T47D (cell line): ENCODE measurements at regions not wholly inside any gene's neighbourhood (a gene's known extent, or its start where the extent isn't known, plus 50 kb on each side); places are given as distances from the start of the nearest gene placed in this dataset.
"Not testable (repeated sequence)": the region's sequence is repeated elsewhere in the genome, so short reads cannot be mapped to it uniquely, and the experiment has no call there.

Source experiments
- DNase-seq, 2 experiments: peaks; one replicate each; pipeline versions ENCODE4 v3.0.0 to v3.0.0-alpha.2; 2011 to 2012; ENCODE audit warnings: low read depth in 1 of 2, low spot score in 1 of 2
- JUND ChIP-seq: IDR thresholded peaks from 2 replicates; pipeline ENCODE4 v1.6.1; 2012; ENCODE audit warnings: low read depth
- in situ Hi-C: cut with HindIII; loops from 2 replicates; pipeline ENCODE4 v1.10.0; 2016; ENCODE audit warnings: low sequenced_read_pairs, low pct_unique_long_range_greater_than_20kb

DNA sequence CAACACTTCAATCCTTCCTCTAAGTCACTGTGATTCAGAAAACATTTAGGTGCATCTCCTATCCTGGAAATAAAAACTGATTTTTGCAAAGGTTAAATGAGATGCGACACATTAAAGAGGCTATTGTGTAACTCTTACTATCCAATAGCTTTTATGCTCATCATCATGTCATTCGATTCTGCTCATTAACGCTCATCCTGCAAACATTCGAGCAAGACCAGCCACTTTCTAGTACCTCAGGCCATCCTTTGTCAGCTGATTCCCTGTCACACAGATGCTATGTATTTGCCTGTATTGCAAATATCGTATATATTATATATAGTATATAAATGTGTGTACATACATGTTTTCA lies 131.6 kb downstream of the TLR5 start:
- no peak for DNase-seq
- no peak for TF ChIP-seq JUND
- in situ Hi-C loops, result no loop called here

DNA sequence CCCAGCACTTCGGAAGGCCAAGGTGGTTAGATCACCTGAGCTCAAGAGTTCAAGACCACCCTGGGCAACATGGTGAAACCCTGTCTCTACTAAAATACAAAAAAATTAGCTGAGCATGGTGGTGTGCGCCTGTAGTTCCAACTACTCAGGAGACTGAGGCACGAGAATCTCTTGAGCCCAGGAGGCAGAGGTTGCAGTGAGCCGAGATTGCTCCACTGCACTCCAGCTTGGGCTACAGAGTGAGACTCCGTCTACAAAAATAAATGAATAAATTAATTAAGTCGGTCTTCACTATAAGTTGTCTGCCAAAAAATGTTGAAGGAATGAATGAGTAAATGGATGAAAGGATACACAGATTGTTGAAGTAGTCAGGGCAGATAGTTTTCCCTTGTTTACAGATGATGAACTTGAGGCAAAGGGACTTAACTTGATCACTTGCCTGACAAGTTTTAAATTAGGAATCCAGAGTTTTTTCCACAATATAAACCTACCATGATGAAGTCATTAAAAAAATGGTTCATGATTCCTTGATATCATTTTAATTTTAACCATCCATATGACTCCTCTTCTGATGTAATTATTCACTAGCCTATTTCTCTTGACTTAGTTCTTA lies 130.8 kb downstream of the TLR5 start:
- no peak for TF ChIP-seq JUND
- DNase-seq, result no peak
- in situ Hi-C loops, result no loop called here

DNA sequence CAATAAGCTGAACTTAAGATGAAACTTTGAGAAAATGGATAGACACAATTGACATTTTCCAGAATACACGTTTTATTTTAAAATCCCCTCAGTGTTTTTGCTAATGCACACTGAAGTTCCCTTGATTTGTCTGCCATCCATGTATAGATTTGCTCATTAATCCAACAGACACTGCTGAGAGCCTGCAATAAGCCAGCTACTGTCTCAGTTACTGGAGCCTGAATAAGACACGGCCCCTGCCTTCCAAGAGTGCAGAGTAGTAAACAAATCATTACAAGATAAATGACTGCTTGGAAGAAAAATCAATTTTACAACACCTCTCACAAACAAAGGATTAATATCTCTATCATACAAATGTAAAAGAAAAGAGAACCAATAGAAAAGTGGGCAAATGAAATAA lies 130.1 kb downstream of the TLR5 start:
- in situ Hi-C loops, result no loop called here
- DNase-seq, result no peak
- no peak for TF ChIP-seq JUND

DNA sequence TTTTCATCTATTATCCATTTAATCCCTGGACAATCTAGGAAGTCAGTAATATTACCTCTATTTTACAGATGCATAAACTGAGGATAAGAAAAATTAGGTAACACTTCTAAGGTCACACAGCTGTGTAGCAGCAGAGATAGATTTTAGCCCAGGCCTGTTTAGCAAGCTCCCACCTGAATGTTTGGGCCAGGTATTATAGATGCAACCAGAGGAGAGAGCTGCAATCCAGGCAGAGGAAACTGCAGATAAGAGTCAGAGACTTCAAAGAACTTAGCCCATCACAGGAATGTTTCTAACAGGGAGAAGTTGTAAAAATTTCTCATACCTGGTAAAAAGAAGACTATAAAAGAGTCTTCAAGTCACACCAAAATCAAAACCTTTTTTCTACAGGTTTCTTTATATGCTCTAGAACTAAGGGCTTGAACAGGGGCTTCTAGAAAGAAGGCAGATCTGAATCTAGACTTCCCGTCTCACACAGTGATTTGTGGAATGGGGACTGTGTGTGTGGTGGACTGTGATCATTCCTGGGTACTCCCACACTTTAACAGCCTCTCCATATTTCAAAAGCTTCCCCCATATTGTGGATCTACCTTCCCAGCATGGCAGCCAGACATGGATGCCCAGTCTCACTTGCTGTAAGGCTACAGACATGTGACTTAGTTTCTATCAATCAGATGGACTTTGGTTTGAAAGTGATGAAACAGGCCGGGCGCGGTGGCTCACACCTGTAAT lies 128.7 kb downstream of the TLR5 start:
- in situ Hi-C loops, result no loop called here
- no peak for TF ChIP-seq JUND

DNA sequence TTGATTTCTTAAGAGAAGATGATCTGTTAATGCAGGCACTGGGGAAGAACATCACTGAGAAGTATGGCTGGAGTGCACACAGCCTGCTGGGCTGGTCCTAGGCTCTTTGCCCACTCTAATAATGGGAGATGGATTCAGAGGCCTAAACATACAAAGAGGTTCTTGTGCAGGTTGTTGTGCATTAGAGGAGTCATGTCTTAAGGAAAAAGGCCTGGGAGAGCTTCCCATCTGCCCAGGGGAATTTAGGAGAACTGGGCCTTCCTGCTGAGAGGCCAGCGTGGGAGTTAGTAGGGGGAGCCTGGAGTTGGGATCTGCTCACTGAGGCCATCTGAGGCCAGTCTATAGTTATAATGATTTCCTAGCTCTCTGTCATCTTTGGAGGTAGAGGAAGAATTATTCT lies 126.7 kb downstream of the TLR5 start:
- TF ChIP-seq JUND, result no peak
- in situ Hi-C loops, result no loop called here
- DNase-seq, result no peak

More for the DNA sequence above, 128.7 kb downstream of the TLR5 start:
- DNase-seq, result no peak

DNA sequence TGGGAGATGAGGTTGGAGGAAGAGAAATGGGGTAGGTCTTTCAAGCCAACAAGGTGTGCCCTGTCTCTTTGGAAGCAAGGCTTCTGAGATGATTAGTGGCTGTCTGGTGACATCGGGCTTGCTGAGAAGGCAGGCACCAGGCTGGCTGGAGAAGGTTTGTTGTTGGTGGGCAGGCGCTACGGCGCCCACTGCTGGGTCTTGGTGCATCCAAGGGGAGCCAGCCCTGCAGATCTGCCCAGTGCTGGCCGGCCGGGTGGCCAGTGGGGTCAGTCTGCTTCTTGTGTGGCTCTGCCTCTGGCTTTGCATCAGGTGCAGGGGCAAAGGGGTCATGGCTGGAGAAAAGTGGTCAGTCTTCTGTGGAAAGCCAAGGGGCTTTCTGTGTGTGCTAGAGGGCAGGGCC lies 126.2 kb downstream of the TLR5 start:
- DNase-seq, result no peak
- TF ChIP-seq JUND, result no peak
- in situ Hi-C loops, result no loop called here

DNA sequence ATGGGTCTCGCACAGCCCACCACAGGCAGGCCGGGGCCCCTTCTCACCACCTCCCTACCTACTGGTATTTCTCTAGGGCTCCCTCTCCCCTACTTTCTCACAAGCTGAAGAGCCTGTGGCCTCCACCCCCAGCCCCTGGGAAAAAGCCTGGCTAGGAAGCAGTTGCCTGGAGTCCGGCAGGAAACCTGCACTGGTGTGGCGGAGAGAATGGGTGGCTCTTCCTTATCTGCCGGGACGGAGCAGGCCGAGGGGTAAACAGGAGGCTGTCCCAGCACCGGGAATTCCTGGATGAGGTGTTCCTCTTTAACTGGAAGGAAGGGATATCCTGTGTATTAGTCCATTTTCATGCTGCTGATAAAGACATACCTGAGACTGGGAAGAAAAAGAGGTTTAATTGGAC lies 125.8 kb downstream of the TLR5 start:
- in situ Hi-C loops, result no loop called here
- no peak for DNase-seq
- TF ChIP-seq JUND, result no peak

DNA sequence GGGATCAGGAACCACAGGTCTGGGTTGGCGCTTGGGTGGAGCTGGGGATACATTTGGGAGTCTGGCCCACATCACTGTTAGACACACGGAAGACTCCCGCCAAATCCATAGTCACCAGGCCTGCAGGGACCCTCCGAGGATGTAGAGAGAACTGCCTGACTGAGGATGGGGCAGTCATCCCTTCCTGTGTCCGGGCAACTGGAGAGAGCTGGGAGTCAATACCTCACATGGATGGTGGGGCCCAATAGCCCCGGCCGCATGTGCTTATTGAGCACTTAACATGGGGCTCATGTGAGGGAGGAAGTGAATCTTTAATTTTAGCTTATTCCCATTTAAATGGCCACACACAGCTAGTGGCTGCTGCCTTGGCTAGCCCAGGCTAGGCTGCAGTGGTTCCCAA lies 124.5 kb downstream of the TLR5 start:
- no peak for DNase-seq
- no peak for TF ChIP-seq JUND
- in situ Hi-C loops, result no loop called here

DNA sequence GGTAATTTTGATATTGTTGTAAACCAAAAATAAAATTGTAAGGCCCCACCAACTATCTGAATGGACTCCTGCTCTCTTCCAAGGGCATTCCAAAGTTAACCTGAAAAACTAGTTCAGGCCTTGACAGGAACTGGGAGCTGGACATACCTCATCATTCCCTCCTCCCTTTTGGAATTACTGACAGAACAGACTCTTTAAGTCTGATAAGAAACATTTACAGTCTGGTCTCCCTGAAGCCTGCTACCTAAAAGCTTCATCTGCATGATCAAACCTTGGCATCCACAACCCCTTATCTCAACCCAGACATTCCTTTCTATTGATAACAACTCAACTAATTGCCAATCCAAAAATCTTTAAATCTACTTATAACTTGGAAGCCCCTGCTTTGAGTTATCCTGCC lies 123.8 kb downstream of the TLR5 start:
- peak in 1 of 2 experiments; percentile 44 for DNase-seq
- in situ Hi-C loops, result no loop called here
- TF ChIP-seq JUND, result no peak

DNA sequence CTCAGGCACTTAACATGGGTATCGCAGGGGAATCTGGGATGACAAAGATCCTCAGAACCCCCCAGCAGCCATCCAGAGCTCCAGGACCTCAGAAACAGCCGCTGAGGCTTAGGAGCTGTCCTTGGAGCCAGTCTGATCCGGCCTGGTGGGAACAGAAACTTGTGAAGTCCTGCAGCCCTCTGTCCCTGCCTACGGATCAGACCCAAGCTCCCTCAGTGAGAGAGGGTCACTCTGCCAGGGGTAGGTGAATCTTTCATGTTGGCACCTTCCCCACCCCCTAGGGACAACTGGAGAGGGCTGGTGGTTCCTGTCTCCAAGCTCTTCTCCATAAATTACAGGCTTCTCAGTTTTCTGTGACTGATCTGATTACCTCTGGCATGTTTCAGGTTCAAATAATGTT lies 122.3 kb downstream of the TLR5 start:
- no peak for DNase-seq
- TF ChIP-seq JUND, result no peak
- in situ Hi-C loops, result no loop called here

DNA sequence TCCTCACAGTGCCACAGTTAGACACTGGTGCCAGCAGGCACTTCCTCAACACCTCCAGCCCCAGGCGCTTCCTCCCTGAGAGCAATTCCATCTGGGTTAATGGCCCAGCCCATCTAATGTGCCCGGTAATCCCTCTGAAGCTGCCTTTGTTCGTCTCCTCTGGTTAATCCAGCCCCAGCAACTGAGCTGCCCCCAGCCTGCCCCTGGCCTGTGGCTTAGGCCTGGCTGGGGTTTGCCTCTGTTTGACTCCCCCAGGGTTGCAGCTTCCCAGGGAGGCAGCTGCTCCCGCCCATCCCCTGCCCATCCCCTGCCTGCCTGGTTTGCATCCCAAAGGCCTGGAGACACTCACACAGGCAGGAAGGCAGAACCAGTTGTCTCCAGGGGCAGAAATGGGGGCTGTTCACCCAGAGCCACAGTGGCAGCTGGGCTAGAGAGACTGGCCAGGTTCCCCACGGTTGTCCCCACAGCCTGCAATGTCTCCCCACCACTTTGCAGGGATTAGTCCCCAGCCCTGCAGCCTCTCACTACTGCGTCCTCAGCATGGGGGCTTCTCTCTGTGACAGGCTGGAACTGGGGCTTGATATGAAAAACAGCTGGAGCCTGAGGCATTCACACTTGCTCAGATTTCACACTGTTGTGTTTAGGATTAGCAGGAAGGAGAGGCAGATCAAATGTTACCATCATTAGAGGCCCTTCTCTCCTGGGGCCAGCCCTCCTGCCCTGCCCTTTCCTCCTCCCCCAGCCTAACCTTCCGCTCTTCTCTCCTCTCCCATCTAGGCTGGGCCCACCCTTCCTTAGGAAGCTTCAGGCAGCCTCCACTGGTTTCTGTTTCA lies 120.2 kb downstream of the TLR5 start:
- TF ChIP-seq JUND, result no peak
- in situ Hi-C loops, result no loop called here
- DNase-seq, result peak in 1 of 2 experiments; percentile 25

DNA sequence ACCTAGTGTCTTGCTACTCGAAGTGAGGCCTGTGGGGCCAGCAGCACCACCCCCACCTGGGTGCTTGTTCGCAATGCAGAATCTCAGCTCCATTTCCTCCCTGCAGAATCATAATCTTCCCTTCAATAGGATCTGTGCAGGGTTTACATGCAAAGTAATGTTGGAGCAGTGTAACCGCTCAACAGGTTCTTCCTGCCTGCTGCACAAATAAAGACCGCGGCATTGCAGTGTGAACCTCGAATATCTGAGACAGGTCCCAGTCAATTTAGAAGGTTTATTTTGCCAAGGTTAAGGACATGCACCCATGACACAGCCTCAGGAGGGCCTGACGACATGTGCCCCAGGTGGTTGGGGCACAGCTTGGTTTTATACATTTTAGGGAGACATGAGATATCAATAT lies 119.2 kb downstream of the TLR5 start:
- in situ Hi-C loops, result no loop called here
- TF ChIP-seq JUND, result no peak
- peak in 1 of 2 experiments; percentile 60 for DNase-seq

DNA sequence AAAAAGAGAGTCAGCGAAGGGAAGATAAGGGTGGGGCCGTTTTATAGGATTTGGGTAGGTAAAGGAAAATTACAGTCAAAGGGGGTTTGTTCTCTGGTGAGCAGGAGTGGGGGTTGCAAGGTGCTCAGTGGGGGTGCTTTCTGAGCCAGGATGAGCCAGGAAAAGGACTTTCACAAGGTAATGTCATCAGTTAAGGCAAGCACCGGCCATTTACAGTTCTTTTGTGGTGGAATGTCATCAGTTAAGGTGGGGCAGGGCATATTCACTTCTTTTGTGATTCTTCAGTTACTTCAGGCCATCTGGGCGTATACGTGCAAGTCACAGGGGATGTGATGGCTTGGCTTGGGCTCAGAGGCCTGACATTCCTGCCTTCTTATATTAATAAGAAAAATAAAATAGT lies 118.6 kb downstream of the TLR5 start:
- DNase-seq, in situ Hi-C loops: not testable (repeated sequence)

DNA sequence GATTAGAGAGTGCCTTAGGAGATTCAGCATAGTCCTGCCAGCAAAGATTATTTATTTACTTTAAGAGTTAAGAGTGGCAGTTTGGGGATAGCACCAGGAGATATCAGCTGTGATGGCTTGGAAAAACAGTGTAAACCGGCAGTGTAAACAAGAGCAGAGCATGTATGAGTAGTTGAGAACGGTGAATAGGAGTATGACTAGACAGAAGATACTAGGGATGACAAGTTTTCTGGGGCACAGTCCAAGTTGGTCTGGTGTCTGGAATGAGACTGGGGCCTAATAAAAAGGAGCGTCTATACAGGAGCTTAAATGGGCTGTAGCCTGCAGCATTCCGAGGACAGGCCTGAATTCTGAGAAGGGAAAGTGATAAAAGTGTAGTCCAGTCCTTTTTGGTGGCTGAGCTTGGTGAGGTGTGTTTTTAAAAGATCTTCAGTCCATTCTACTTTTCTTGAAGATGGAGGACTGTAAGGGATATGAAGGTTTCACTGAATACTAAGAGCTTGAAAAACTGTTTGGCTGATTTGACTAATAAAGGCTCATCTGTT lies 117.8 kb downstream of the TLR5 start:
- in situ Hi-C loops, DNase-seq: not testable (repeated sequence)

DNA sequence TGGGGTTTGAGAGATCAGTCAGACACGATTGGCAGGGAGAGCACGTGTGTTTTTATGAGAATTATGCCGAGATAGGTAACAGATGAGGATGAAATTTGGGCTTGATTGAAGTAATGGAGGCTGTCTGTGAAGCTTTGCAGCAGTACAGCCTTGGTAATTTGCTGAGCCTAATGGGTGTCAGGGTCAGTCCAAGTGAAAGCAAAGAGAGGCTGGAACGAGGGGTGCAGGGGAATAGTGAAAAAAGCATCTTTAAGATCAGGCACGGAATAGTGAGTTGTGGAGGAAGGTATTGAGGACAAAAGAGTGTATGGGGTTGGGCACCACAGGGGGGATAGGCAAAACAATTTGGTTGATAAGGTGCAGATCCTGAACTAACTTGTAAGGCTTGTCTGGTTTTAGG lies 116.4 kb downstream of the TLR5 start:
- DNase-seq, in situ Hi-C loops: not testable (repeated sequence)
